ENCODE measurements at regions not wholly inside any gene's neighbourhood (a gene's known extent, or its start where the extent isn't known, plus 50 kb on each side); places are given as distances from the start of the nearest gene placed in this dataset.

DNA sequence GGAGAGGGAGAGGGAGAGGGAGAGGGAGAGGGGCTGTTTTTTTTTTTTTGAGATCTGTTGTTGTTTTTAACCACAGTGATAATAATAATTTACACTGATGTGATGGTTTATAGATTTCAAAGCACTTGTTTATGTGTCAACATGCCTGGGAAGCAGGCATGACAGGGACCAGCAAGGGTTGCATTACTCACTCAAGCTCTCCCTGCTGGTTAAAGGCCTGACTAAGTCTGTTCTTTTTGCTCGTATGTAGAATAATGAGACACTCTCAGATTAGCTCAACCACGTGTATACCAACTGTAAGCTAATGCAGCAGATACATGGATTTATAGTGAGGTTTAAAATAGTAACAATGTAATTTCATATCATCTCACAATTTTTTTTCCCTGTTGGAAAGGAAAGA lies 134.6 kb upstream of the BOD1L1 start:
- H3K4me3 ChIP-seq (ENCODE audit: low read depth, low read length): no peak overlapping the region
- TF ChIP-seq, protein P1, sequence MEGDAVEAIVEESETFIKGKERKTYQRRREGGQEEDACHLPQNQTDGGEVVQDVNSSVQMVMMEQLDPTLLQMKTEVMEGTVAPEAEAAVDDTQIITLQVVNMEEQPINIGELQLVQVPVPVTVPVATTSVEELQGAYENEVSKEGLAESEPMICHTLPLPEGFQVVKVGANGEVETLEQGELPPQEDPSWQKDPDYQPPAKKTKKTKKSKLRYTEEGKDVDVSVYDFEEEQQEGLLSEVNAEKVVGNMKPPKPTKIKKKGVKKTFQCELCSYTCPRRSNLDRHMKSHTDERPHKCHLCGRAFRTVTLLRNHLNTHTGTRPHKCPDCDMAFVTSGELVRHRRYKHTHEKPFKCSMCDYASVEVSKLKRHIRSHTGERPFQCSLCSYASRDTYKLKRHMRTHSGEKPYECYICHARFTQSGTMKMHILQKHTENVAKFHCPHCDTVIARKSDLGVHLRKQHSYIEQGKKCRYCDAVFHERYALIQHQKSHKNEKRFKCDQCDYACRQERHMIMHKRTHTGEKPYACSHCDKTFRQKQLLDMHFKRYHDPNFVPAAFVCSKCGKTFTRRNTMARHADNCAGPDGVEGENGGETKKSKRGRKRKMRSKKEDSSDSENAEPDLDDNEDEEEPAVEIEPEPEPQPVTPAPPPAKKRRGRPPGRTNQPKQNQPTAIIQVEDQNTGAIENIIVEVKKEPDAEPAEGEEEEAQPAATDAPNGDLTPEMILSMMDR (IDR thresholded peaks at IDR 0.05; ENCODE audit: insufficient read depth, low read depth, low read length, missing control alignments): no peak
- DNase-seq (ENCODE audit: low read depth): no peak

DNA sequence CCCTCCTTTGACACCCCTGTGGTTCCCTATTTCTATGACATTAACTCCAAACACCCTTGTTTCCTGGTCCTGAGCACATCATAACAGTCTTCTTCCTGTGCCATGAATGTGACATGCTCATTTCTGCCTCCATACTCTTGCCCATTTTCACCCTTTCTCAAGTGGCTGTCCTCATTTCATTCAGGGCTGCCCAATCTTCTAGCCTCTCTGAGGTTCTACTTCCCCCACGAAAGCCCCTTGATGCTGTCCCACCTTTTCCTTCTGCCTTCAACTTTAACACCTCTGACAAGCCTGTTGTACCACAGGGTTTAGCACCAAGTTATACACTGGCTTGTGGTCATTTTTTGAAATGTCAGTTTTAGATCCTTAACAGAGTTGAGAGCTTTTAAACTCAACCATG lies 136.2 kb upstream of the BOD1L1 start:
- no peak overlapping the region for H3K4me3 ChIP-seq (ENCODE audit: low read depth, low read length)
- no peak for DNase-seq (ENCODE audit: low read depth)
- TF ChIP-seq, protein P1 (IDR thresholded peaks at IDR 0.05; ENCODE audit: insufficient read depth, low read depth, low read length, missing control alignments): no peak

- TF ChIP-seq, protein P1 (IDR thresholded peaks at IDR 0.05; ENCODE audit: insufficient read depth, low read depth, low read length, missing control alignments): no peak
- DNase-seq (ENCODE audit: low read depth): no peak
- H3K4me3 ChIP-seq (ENCODE audit: low read depth, low read length): no peak overlapping the region
Measured at GRCh38 chr4:13765539-13765938, 138.0 kb upstream of the BOD1L1 start.

DNA sequence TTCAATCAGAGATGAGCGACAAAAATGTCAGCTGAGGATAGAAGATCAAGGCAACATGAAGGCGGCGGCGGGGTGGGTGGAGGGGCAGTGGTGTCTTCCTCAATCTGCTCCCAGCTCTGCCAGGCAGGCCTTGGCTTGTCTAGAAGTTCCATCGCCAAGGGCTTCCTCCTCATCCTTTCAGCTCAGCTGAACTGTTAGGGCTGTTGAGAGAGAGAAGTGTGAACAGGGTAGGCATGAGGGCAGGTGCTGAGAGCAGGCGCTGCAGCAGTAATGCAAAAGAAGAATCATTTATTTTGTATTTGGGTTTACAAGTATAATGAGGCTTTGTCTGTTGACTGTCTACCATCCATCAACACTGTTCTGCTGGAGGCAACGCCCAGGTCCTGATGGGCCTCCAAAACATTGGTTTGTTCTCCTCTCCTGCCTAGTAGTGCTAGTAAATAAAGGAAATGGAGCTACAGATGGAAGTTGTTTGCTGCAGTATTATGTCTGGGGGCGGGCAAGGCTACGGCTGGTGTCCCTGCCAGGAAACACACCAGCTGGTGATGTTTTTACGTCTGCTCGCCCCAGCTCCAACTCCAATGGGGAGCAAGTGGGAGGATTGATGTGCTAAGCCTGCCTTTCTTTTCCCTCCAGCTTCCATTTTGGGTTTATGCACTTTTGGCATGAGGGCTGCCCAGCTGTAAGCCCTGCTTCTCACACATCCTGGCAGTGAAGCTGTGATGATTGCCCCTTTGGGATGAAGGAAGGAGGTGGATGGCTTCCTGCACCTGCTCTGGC lies 139.4 kb upstream of the BOD1L1 start:
- TF ChIP-seq, protein P1 (IDR thresholded peaks at IDR 0.05; ENCODE audit: insufficient read depth, low read depth, low read length, missing control alignments): no peak
- DNase-seq (ENCODE audit: low read depth): no peak

GRCh38 chr4:13777341-13777740 lies 149.8 kb upstream of the BOD1L1 start:
- TF ChIP-seq, protein P1 (IDR thresholded peaks at IDR 0.05; ENCODE audit: insufficient read depth, low read depth, low read length, missing control alignments): no peak
- no peak for DNase-seq (ENCODE audit: low read depth)
- no peak overlapping the region for H3K4me3 ChIP-seq (ENCODE audit: low read depth, low read length)

More for the DNA sequence above, 139.4 kb upstream of the BOD1L1 start:
- no peak overlapping the region for H3K4me3 ChIP-seq (ENCODE audit: low read depth, low read length)

DNA sequence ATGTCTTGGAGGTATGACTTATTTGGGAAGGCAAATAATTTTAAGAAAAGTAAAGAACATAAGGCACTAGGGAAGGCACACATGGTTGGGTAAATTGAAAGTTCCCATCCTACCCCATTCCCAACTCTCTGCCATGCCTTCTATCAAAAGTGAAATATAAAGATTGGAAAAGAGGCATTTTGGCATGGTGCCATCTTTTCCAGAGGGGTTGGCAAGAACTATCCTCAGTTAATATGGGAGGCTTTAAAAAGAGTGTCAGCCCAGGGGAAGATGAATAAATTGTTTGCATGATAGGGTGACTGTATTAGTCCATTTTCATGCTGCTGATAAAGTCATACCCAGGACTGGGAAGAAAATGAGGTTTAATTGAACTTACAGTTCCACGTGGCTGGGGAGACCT lies 150.8 kb upstream of the BOD1L1 start:
- no peak overlapping the region for H3K4me3 ChIP-seq (ENCODE audit: low read depth, low read length)
- TF ChIP-seq, protein P1 (IDR thresholded peaks at IDR 0.05; ENCODE audit: insufficient read depth, low read depth, low read length, missing control alignments): no peak
- no peak for DNase-seq (ENCODE audit: low read depth)

- TF ChIP-seq, protein P1 (IDR thresholded peaks at IDR 0.05; ENCODE audit: insufficient read depth, low read depth, low read length, missing control alignments): no peak
- H3K4me3 ChIP-seq (ENCODE audit: low read depth, low read length): no peak overlapping the region
- DNase-seq (ENCODE audit: low read depth): no peak
Measured at GRCh38 chr4:13782231-13782630, 154.7 kb upstream of the BOD1L1 start.

Data from GM12865 (cell line).